ENCODE measurements at regions not wholly inside any gene's neighbourhood (a gene's known extent, or its start where the extent isn't known, plus 50 kb on each side); places are given as distances from the start of the nearest gene placed in this dataset.

GRCh38 chr6:26162399-26162798 lies 75.2 kb downstream of the HFE start:
- Histone ChIP-seq H3K4me3 (no peak overlapping the region), H3K4me1 (peaks cover 0 to 11% (median 2%) of the 10 kb centered on the region in 4 donors), H3K36me3 (no peaks in the 10 kb centered on the region), H3K27me3 (no peaks in the 10 kb centered on the region), H3K27ac (no peak overlapping the region), H3K9me3 (no peaks in the 10 kb centered on the region)
- TF ChIP-seq POLR2A (IDR thresholded peaks at IDR 0.05) (no peak), CTCF (IDR thresholded peaks at IDR 0.05) (no peak)
- no peak for DNase-seq

- Histone ChIP-seq H3K4me1 (peaks cover 0 to 11% (median 2%) of the 10 kb centered on the region in 4 donors), H3K4me3 (no peak overlapping the region), H3K27ac (peak overlapping the region in 2 of 4 donors; percentile 16 to 33), H3K36me3 (no peaks in the 10 kb centered on the region), H3K27me3 (no peaks in the 10 kb centered on the region), H3K9me3 (no peaks in the 10 kb centered on the region)
- DNase-seq, result no peak
- TF ChIP-seq CTCF (IDR thresholded peaks at IDR 0.05) (no peak), POLR2A (IDR thresholded peaks at IDR 0.05) (no peak)
Observed at GRCh38 chr6:26163427-26164119, 76.3 kb downstream of the HFE start.

- H3K4me1 ChIP-seq, result peaks cover 0 to 11% (median 2%) of the 10 kb centered on the region in 4 donors
- DNase-seq, result no peak
- no peak overlapping the region for H3K4me3 ChIP-seq
- TF ChIP-seq POLR2A (IDR thresholded peaks at IDR 0.05) (no peak), CTCF (IDR thresholded peaks at IDR 0.05) (no peak)
- no peaks in the 10 kb centered on the region for H3K36me3 ChIP-seq
- no peaks in the 10 kb centered on the region for H3K27me3 ChIP-seq
- no peak overlapping the region for H3K27ac ChIP-seq
- H3K9me3 ChIP-seq, result no peaks in the 10 kb centered on the region
Observed at GRCh38 chr6:26164120-26164505, 76.9 kb downstream of the HFE start.

DNA sequence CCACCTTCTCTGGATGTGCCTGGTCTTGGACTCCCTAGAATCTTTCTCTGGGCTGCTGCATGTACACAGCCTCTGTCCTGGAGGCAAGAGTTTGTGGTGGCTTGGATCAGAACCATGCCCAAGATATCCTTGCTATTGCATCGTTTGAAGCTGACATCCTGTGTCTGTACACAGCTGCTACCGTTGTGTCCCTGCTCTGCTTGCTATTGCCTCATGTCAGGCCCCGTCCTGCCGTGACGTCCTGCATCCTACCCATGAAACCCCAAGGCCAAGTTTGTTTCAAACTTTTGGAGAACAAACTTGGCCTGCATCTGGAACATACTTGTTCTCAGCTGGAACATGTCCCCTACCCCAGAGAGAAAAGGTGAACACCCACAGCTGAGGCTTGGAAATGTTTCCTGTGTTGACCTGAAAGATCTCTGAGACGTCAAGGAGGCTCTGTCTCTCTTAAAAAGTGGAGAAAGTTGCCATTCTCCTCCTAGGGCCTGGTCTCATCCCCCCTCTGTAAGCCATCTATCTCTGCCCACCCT lies 78.1 kb downstream of the HFE start:
- TF ChIP-seq POLR2A (IDR thresholded peaks at IDR 0.05) (no peak), CTCF (IDR thresholded peaks at IDR 0.05) (no peak)
- H3K27ac ChIP-seq, result no peak overlapping the region
- H3K36me3 ChIP-seq, result no peaks in the 10 kb centered on the region
- H3K4me3 ChIP-seq, result no peak overlapping the region
- no peaks in the 10 kb centered on the region for H3K9me3 ChIP-seq
- no peaks in the 10 kb centered on the region for H3K27me3 ChIP-seq
- DNase-seq, result no peak
- H3K4me1 ChIP-seq, result peaks cover 0 to under 1% (median 0%) of the 10 kb centered on the region in 4 donors

- no peak for TF ChIP-seq POLR2A (IDR thresholded peaks at IDR 0.05)
- no peak for TF ChIP-seq CTCF (IDR thresholded peaks at IDR 0.05)
- H3K4me1 ChIP-seq, result peaks cover 0 to 6% (median 1%) of the 10 kb centered on the region in 4 donors
- no peaks in the 10 kb centered on the region for H3K36me3 ChIP-seq
- DNase-seq, result no peak
- peak overlapping the region in 1 of 4 donors; percentile 14 for H3K27ac ChIP-seq
- no peaks in the 10 kb centered on the region for H3K9me3 ChIP-seq
- no peak overlapping the region for H3K4me3 ChIP-seq
- no peaks in the 10 kb centered on the region for H3K27me3 ChIP-seq
Observed at GRCh38 chr6:26170181-26170580, 83.0 kb downstream of the HFE start.
